ENCODE measurements at regions not wholly inside any gene's neighbourhood (a gene's known extent, or its start where the extent isn't known, plus 50 kb on each side); places are given as distances from the start of the nearest gene placed in this dataset.

DNA sequence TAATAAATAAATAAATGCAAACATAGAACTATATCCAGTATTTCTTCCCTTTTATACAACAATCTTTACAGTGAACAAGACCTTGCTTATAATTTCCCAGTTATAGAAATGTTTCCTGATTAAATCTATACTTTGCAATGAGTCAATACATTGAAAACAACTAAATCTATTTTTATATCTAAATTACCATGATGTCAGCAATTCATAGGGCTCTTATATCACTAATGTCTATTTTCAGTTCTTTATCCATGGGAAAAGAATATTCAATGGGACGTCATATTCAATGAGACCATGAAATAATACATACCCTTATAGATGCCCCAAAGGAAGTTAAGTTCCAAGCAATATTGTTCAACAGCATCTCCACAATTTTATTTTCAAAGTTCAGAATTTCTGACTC lies 359.9 kb downstream of the CASP12 start:
- H3K36me3 ChIP-seq (ENCODE audit: insufficient read depth, low read length) = no peaks in the 10 kb centered on the region
- Mint-ChIP-seq H3K4me3 (no peak overlapping the region), H3K4me1 (ENCODE audit: low read depth) (no peaks in the 10 kb centered on the region), H3K36me3 (ENCODE audit: low read depth) (no peaks in the 10 kb centered on the region), H3K27ac (no peak overlapping the region), H3K9me3 (no peaks in the 10 kb centered on the region), H3K27me3 (no peaks in the 10 kb centered on the region)
- no peak overlapping the region for H3K4me3 ChIP-seq (ENCODE audit: low read length)
- ATAC-seq (ENCODE audit: poor library complexity) = no peak
- DNase-seq = no peak
- intact Hi-C loops (cut with DNase I, micrococcal nuclease) = no loop called here
- H3K9me3 ChIP-seq (ENCODE audit: control insufficient read depth in 1 of 2, insufficient read depth in 1 of 2, low read length in 2 of 2) = no peaks in the 10 kb centered on the region
- no peak overlapping the region for H3K27ac ChIP-seq (ENCODE audit: low read depth in 1 of 2, low read length in 2 of 2)
- no peaks in the 10 kb centered on the region for H3K4me1 ChIP-seq (ENCODE audit: insufficient read depth, low read length)
- H3K27me3 ChIP-seq (ENCODE audit: control insufficient read depth in 1 of 2, insufficient read depth in 2 of 2, low read length in 2 of 2) = no peaks in the 10 kb centered on the region
- POLR2A ChIA-PET = no interaction called here
- no peak for TF ChIP-seq CTCF (IDR thresholded peaks at IDR 0.05)
- CTCF ChIA-PET = no interaction called here

- Histone ChIP-seq H3K9me3 (ENCODE audit: control insufficient read depth in 1 of 2, insufficient read depth in 1 of 2, low read length in 2 of 2) (no peaks in the 10 kb centered on the region), H3K36me3 (ENCODE audit: insufficient read depth, low read length) (no peaks in the 10 kb centered on the region), H3K4me1 (ENCODE audit: insufficient read depth, low read length) (no peaks in the 10 kb centered on the region), H3K27me3 (ENCODE audit: control insufficient read depth in 1 of 2, insufficient read depth in 2 of 2, low read length in 2 of 2) (no peaks in the 10 kb centered on the region), H3K4me3 (ENCODE audit: low read length) (no peak overlapping the region), H3K27ac (ENCODE audit: low read depth in 1 of 2, low read length in 2 of 2) (no peak overlapping the region)
- ChIA-PET CTCF (no interaction called here), POLR2A (no interaction called here)
- Mint-ChIP-seq H3K9me3 (no peaks in the 10 kb centered on the region), H3K36me3 (ENCODE audit: low read depth) (no peaks in the 10 kb centered on the region), H3K4me1 (ENCODE audit: low read depth) (no peaks in the 10 kb centered on the region), H3K27me3 (no peaks in the 10 kb centered on the region), H3K27ac (no peak overlapping the region), H3K4me3 (no peak overlapping the region)
- TF ChIP-seq CTCF (IDR thresholded peaks at IDR 0.05) = no peak
- DNase-seq (no peak), ATAC-seq (ENCODE audit: poor library complexity) (no peak)
- intact Hi-C loops (cut with DNase I, micrococcal nuclease) = no loop called here
Measured at GRCh38 chr11:104534278-104534677, 364.0 kb downstream of the CASP12 start.

DNA sequence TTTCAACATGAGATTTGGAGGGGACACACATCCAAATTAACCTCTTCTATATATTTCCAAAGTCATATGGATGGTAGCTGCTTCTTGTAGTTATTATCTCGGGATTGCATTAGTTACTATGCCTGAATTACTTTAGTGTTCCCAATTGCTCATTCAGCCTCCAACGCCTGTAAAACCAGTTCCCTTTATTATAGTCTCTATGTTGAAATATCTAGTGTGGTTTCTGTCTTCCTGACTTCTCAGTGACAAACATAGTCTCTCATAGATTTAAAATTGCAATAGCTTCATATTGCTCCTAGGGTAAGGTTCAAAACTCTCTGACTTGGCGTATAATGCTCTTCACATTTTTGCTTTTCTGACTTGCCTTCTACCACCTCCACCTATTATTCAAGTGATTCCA lies 366.4 kb downstream of the CASP12 start:
- Histone ChIP-seq H3K4me3 (ENCODE audit: low read length) (no peak overlapping the region), H3K36me3 (ENCODE audit: insufficient read depth, low read length) (no peaks in the 10 kb centered on the region), H3K27ac (ENCODE audit: low read depth in 1 of 2, low read length in 2 of 2) (no peak overlapping the region), H3K27me3 (ENCODE audit: control insufficient read depth in 1 of 2, insufficient read depth in 2 of 2, low read length in 2 of 2) (no peaks in the 10 kb centered on the region), H3K9me3 (ENCODE audit: control insufficient read depth in 1 of 2, insufficient read depth in 1 of 2, low read length in 2 of 2) (no peaks in the 10 kb centered on the region), H3K4me1 (ENCODE audit: insufficient read depth, low read length) (no peaks in the 10 kb centered on the region)
- no peaks in the 10 kb centered on the region for H3K27me3 Mint-ChIP-seq
- CTCF ChIA-PET = no interaction called here
- no peak for TF ChIP-seq CTCF (IDR thresholded peaks at IDR 0.05)
- no peaks in the 10 kb centered on the region for H3K36me3 Mint-ChIP-seq (ENCODE audit: low read depth)
- no peak for DNase-seq
- H3K9me3 Mint-ChIP-seq = no peaks in the 10 kb centered on the region
- no peak for ATAC-seq (ENCODE audit: poor library complexity)
- intact Hi-C loops (cut with DNase I, micrococcal nuclease) = no loop called here
- POLR2A ChIA-PET = no interaction called here
- H3K4me1 Mint-ChIP-seq (ENCODE audit: low read depth) = no peaks in the 10 kb centered on the region
- no peak overlapping the region for H3K27ac Mint-ChIP-seq
- H3K4me3 Mint-ChIP-seq = no peak overlapping the region

Data from CD4-positive, alpha-beta T cell (primary cell).